ENCODE measurements at regions not wholly inside any gene's neighbourhood (a gene's known extent, or its start where the extent isn't known, plus 50 kb on each side); places are given as distances from the start of the nearest gene placed in this dataset.

DNA sequence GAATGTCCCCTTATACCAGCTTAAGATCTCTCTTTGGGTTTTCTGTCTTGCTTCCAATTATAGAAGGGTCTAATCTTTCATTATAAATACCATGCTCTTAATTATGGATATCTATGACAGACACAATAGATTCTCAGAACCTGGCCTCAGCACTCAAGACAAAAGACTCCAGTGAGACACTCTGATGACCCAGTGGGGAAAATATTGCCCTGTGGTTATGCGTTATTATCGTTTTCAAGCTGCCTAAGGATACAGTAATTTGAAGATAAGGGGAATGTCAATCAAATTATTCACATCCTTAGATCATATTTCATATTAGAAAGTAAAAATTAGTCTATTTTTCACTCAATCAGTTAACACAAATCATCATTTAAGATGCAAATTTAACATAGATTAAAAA, 748.8 kb downstream of the XPNPEP1 start:
- TF ChIP-seq POLR2A (IDR thresholded peaks at IDR 0.05), result no peak
- TF ChIP-seq, protein P1, sequence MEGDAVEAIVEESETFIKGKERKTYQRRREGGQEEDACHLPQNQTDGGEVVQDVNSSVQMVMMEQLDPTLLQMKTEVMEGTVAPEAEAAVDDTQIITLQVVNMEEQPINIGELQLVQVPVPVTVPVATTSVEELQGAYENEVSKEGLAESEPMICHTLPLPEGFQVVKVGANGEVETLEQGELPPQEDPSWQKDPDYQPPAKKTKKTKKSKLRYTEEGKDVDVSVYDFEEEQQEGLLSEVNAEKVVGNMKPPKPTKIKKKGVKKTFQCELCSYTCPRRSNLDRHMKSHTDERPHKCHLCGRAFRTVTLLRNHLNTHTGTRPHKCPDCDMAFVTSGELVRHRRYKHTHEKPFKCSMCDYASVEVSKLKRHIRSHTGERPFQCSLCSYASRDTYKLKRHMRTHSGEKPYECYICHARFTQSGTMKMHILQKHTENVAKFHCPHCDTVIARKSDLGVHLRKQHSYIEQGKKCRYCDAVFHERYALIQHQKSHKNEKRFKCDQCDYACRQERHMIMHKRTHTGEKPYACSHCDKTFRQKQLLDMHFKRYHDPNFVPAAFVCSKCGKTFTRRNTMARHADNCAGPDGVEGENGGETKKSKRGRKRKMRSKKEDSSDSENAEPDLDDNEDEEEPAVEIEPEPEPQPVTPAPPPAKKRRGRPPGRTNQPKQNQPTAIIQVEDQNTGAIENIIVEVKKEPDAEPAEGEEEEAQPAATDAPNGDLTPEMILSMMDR (IDR thresholded peaks at IDR 0.05), result no peak

Measured in heart left ventricle (tissue), 13 donors.